HG03442 (cell line): ENCODE measurements at regions not wholly inside any gene's neighbourhood (a gene's known extent, or its start where the extent isn't known, plus 50 kb on each side); places are given as distances from the start of the nearest gene placed in this dataset.

Experiments used
- ATAC-seq: cut with Tn5 transposase; IDR thresholded peaks from one replicate; pipeline ENCODE4 v1.9.1; 2021; ENCODE audit warnings: mild to moderate bottlenecking, moderate library complexity; ENCODE audit not compliant: unreplicated experiment

DNA sequence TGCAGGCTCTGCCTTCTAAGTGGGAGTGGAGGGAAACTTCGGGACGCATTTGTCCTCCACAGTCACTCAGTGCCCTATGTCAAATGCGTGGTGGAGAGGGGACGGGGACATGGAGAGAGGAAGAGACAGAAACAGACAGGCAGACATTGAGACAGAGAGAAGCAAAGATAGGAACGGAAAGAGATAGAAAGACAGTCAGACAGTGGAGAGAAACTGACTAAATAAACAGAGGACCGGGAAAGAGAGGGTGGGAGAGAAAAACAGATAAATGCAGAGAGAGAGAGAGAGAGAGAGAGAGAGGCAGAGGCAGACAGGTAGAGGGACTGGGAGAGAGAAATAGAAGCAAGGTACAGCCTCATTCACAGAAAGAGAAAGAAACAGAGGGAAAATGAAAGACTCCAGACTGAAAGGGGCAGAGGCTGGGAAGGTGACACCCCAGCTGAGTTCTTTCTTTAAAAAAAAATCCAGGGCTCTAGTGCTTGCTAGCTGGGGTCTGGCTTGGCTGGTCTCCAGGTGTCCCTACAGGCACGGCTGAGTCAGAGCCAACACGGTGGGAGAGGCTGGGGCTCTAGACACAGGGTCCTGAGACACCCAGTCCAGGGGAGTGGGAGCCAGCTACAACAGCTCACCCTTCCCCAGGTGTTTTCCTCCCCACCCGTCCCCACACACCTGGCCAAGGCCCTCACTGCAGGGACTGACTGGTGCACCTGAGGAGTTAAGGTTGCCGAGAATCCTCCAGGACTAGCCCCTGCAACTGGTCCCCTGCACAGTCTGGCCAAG is 506.1 kb upstream of the PROK2 start:
- no peak for ATAC-seq

DNA sequence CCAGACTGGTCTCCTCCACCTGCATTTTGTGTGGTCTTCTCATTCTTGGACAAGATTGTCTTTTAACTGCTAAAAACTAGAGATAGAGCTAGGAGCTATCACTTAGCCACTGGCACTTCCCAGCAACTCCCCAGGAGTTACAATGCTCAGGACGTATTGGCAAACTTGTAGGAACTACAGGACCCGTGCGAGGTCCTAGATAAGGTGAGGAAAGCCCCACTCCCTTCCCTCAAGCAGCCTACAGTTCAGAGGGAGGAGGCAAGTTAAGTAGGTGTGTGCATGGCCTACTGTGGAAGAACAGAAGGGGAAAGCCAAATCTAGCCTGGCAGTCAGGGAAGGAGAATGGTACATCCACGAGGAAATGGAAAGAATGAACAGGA is 504.7 kb upstream of the PROK2 start:
- ATAC-seq = peak; percentile 17

DNA sequence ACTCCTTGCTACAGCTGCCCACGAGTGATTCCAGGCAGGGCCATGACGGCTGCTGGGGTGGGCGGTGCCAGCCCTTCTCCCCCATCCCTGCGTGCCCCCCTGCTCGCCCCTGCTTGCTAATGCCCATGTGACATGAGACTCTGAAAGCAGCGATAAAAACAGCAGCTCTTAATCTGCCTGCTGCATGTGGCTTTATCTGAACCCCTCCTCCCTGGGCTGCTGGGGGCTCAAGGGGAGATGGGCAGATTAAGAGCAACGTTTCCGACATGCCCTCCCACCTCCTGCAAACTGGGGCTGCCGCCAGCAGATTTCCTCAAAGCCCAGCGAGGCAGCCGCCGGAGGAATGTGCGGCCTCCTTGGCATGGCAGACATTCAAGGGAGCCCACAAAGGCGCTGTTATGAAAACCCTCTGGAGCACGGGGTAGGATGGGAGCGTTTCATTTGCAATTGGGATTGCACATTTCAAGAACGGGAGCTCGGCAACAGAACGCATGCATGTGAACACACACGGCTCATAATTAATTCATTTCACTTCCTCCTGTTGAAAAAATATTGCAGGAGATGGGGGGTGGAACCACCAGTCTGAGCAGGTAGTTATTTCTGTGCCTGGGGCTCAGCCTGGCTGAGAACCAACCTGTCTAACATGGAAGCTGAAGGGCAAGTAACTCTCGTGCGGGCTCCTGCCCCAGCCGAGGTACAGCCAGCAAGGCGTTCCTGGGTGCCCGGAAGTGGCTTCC is 504.2 kb upstream of the PROK2 start:
- ATAC-seq = peak; percentile 58

DNA sequence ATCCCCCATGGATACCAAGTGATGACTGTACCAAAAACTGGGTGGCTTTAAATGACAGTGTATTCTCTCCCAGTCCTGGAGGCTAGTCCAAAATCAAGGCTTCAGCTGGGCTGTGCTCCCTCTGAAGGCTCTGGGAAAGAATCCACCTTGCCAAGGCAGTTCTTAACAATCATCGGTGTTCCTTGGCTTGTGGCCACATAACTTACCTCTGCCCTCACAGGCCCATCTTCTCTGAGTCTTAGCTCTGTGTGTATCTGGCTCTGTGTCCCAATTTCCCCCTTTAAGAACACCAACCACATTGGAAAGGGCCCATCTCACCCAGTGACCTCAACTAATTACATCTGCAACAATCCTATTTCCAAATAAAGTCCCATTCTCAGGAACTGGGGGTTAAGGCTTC is 503.0 kb upstream of the PROK2 start:
- no peak for ATAC-seq

DNA sequence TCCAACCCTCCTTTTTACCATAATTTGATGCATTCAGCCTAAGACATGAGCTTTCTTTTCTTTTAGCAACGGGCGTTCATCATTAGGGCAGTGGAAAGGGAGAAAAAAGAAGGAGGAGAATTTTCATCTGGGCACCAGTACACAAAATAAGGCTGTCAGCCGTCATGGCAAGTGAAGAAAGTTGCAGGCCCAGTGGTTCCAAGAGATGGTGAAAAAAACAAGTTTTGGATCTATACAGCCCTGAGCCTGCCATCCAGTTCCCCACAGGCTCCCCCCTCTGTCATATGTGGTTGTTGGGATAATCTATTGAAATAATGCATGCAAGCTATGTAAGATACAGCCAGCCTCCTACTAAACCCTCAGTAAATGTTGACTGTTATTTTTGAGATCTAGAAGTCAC is 500.6 kb upstream of the PROK2 start:
- ATAC-seq = no peak

DNA sequence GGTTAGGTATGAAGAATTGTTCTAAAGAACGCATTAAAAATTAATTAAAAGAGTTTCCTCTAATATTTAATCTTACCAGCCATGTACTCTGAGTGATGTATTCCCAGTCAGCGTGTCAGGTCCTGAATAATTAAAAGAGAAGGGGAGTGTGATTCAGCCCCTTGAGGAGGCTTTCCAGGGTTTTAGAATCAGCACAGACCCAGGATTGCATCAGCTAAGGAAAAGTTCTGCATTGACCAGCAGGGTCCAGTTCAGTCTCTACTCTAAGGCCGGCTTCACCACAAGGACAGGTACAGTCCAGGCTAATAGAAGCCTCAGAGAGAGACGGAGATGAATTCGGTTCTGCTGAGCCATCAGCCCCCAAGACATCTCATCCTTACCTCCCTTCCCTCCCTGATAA is 499.5 kb upstream of the PROK2 start:
- no peak for ATAC-seq

DNA sequence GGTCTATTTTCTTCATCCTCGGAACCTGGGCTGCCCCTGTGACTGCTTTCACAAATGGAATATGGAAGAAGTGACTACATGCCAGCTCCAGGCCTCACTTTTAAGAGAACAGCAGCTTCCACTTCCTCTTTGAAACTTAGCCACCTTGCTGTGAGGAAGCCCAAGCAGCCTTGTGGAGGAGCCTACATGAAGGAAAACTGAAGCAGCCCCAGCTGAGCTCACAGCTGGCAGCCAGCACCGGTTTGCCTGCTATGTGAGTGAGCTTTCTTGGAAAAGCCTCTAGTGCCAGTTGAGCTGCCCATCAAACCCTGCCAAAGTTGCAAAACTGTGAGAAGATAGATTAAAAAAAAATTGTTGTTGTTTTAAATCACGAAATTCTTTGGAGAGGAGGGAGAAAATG is 498.0 kb upstream of the PROK2 start:
- no peak for ATAC-seq

DNA sequence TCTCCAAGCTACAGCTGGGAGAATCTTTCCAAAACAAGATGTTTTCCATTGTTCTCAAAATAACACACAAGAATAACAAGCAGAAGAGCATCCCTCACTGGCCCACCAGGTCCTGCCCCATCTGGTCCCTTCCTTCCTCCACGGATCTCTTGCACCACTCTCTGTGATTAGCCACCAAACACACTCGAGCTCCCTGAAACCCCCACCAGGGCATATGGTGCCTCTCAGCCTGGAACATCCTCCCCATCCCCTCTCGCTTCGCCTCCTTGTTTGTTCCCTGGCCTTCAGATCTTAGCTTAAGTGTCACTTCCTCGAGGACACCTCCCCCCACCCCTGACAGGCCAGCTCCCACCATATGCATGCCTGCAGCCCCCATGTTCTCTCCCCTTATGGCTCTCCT is 496.6 kb upstream of the PROK2 start:
- no peak for ATAC-seq

DNA sequence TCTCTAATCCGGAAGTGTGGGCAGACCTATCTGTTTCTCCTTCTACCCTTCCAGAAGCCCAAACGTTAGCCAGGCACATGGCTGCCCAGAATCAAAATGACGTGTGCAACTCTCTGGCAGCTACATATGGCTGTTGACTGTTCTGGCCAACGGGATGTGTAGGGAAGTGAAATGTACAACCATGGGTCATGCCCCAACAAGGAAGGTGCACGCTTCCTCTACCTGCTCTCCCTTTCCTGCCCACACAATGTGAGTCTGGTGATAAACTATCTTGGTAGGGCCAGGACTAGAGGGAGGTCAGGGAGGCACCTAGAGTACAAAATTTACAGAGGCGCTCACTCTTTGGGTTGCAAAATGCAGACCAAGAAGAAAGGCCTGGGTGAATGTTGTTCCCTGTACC is 495.9 kb upstream of the PROK2 start:
- ATAC-seq = no peak

DNA sequence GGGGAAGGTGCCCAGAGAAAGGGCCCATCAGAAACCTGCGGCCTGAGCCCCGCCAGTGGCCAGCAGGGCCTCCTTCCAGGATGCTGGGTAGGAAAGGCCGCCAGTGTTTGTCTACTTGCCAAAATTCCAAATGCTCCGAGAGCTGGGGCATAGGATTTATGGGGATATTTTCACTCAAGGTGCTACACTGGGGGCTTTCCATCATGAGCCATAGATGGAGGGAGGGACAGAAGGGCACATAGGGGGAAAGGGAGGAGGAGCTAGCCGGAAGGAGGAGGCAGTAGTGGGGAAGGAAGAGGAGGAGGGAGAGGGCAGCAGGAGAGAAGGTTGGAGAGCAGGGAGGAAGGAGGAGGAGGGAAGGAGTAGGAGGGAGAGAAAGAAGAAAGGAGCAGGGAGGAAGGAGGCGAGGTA is 494.7 kb upstream of the PROK2 start:
- ATAC-seq = no peak

DNA sequence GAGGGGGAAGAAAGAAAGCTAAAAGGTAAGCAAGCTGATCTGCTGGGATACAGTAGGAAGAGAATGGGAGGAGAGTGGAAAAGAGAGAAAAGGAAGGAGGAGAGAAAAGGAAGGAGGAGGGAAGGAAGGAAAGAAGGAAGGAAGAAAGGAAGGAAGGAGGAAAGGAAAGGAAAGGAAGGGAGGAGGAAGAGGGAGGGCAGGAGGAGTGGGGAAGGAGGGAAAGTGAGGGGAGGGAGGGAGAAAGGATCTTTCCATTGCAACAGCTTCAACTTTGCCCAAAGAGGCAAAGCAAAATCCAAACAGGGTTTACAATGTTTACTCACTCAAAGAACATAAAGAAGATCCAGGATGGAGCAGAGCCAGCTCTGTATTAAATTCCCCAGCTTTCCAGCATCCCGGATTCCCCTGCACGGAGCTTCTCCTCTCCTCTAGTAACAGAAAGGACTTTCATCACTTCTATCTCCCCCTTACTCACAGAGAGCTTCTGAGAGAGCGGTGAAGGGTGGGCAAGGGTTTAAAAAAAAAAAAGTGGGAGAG is 494.2 kb upstream of the PROK2 start:
- no peak for ATAC-seq

DNA sequence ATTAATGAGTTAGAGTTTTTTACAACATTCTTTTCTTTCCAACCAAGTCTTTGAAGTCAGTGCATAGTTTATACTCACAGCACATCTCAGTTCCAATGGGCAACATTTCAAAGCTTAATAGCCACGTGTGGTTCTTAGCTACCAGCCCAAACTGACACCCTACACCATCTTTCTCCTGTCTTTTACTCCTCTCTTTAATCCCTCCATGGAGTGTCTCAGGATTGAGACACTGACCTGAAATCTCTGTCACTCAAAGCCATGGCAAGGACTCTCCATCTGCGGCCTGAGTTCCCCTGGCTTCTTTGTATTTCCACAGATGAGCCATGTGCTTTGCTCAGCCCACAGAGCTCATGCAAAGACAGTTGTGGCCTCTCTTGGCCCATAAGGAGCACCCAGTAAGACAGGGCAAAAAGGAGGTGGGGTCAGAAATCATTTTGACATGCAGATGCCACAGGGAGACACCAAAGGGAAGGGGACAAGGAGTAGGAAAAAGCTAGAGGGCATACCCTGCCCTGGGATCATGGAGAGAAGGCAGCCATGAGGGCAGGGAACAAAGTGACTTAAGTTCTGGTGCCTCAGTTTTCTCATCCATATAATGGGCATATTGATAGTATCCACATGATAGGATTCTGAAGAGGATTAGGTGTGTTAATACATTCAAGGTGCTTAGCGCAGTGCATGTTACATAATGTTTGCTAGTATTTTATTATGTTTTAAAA is 493.6 kb upstream of the PROK2 start:
- ATAC-seq = no peak

DNA sequence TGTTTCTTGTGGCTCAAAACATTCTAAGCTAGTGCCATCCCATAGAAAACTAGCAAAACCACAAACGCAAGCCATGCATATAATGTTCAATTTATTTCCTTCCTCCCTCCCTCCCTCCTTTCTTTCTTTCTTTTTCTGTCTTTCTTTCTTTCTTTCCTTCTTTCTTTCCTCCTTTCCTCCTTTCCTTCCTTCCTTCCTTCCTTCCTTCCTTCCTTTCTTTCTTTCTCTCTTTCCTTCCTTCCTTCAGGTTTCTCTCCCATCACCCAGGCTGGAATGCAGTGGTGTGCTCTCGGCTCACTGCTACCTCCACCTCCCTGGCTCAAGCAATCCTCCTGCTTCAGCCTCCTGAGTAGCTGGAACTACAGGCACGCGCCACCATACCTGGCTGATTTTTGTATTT is 492.8 kb upstream of the PROK2 start:
- ATAC-seq = no peak

DNA sequence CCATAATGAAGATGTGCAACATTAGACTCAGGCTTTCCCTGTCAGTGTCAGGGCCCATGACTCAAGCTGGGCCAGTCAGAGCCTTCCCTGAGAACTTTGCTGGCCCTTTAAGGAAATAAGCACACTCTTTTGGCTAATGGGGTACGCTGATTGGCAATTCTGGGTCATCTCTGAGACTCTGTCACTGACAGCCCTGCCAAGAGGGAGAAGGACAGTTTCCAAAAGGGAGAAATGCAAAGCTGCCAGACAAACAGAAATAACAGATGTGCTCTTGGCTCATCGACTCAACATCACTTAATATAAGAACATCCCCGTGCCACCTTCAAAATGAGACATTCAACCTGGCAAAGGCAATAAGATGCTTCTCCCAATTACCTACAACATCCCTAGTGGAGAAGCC is 491.9 kb upstream of the PROK2 start:
- no peak for ATAC-seq

DNA sequence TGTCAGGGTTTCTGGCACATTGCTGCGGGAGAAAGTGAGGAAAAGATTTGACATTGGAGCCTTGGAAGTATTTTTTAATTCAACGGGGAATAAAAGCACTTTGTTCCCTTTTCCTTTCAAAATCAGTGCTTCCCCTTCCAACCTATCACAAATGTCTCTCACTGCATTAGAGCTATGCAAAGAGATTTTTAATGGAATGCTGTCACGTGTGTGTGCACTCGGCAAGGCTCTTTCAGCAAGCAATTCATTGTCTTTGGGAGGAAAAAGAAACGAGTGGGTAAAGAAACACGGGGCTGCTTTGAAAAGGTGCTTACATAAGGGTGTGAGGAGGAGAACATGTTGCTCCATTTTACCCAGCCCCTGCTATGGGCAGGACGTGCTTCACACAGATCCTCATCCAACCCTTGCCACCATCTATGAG is 490.4 kb upstream of the PROK2 start:
- ATAC-seq = no peak

DNA sequence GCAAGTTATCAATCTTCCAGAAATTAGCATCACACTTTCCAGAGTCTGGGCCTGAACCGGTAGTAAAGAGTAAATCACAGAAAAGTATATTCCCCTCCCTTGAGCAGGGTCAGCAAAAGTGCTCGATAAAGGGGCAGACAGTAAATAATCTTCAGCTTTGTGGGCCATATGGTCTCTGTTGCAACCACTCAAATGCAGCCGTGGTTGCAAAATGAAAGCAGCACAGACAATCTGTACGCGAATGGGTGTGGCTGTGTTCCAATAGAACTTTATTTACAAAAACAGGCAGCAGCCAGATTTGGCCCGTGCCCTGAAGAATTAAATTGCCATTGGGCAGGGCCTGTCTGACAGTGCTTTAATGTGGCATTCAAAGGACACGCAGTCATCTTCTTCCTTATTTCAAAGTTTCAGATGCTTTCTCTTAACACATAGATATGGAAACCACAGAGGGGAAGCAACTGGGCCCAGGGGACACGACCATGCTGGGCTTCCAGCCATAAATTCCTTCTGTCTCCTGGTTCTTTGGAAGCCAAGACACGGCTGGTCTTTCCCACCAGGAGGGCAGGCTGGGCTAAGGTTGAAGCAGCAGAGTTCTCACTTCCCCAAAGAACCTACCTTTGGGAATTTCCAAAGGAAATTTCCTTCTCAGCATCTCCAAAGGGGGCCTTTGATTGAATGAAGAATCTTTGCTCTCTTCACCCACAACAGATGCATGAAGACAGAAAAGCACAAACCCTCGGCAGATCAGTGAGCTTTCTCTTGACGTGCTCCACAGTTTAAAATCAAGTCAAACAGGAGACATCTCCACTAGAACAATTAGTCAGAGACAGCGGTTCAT is 489.8 kb upstream of the PROK2 start:
- ATAC-seq = peak; percentile 66

DNA sequence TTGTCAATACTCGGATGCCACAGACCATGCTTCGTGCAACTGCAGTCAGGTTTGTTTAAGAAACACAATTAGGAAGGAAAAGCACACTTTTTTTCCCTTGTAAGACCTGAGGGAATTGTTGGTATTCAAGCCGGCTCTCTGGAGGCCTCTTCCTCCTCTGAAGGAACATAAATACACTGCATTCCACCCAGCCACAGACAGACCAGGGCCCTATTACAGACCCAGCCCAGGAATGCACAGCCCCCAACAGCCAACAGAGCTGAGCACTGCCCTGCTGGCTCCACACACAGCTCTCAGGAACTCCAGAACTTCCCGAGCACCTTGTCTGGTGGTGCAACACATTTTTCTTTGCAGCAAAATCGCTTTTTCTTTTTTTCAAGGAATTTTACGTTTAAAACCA is 488.7 kb upstream of the PROK2 start:
- no peak for ATAC-seq

DNA sequence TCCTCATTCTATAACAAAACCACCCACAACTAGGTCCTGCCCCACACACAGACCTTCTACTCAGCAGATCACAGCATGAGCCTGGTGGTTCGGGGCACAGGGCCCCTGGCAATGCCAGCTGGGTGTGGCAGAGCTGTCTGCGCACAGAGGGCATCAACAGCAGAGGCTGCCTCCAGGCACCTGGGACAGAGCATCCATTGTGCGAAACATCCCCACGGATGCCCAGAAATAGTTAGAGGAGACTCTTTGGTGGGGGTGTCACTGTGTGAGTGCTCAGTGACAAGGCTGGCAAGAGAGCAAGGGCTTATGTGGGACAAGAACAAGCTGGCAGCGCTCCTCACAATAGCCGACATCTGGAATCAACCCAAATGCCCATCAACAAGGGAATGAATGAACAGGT is 487.4 kb upstream of the PROK2 start:
- ATAC-seq = no peak

DNA sequence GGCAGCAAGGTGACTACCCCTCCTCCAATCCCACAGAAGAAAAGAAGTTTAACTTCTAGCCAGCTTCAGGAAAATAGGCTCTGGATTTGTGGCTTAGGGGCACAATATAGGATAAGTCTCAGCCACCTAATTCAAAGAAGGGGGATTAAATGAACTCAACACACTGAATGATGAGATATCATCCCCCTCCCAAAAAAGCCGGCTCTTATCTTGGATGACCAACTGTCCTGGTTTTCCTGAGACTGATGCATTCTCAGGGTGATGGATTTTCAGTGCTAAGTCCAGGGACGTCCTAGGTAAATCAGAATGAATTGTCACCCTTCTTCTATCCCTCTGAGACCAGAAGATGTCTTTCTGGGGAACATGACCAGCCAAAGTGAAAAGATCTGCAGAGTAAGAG is 487.0 kb upstream of the PROK2 start:
- ATAC-seq = no peak

DNA sequence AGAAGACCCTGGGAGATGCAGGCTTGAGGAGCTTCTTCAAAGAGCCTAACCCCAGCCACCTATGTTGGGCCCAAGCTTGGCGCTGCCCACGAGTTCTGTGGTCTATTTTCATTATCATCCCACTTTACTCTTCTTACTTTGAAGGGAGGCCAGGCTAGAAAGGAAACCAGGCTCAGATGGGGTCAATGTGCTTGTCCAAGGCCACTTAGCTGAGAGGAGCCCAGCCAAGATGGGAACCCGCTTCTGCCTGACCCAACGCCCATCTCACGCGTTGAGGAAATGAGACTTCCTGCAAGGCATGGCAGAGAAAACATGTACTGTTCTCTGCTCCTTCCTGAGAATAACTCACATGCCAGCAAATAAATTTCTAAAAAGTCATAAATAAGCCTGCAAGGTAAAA is 486.3 kb upstream of the PROK2 start:
- no peak for ATAC-seq

DNA sequence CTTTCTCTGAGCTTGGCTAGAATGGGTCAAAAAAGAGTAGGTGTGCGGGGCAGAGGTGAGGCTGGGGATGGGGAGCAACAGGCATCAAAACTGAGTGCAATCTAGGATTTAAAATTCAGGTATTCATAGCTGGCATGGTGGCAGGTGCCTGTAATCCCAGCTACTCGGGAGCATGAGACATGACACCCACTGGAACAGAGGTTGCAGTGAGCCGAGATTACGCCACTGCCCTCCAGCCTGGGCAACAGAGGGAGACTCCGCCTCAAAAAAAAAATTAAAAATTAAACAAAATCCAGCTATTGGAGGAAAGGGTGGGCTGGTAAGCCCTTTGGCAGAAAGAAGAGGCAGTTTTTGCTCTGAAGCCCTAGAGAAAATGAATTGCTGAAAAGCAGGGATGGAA is 485.8 kb upstream of the PROK2 start:
- ATAC-seq = no peak
